DND-41 (cell line): ENCODE measurements at regions not wholly inside any gene's neighbourhood (a gene's known extent, or its start where the extent isn't known, plus 50 kb on each side); places are given as distances from the start of the nearest gene placed in this dataset.

ENCODE experiments used
- ATAC-seq: fragments of 200-7000 bp; cut with Tn5 transposase; 3 replicates; pipeline ENCODE4 v1.9.1; 2021; ENCODE audit warnings: low read depth; ENCODE audit not compliant: insufficient read depth
- DNase-seq: peaks from one replicate; pipeline ENCODE4 v3.0.0-alpha.2; 2020
- H2AFZ ChIP-seq: 2 replicates; pipeline ENCODE4 v1.6.0; 2012; ENCODE audit warnings: low read depth, low read length
- H3K27ac ChIP-seq: 2 replicates; pipeline ENCODE4 v1.5.1; 2012; ENCODE audit warnings: low read length, inconsistent platforms
- H3K27me3 ChIP-seq: fragments of 200-600 bp; sonication (generic); 2 replicates; pipeline ENCODE4 v1.6.0; 2012; ENCODE audit warnings: low read length, mild to moderate bottlenecking, inconsistent platforms; ENCODE audit not compliant: insufficient read depth, poor library complexity
- H3K36me3 ChIP-seq: 2 replicates; pipeline ENCODE4 v1.5.1; 2012; ENCODE audit warnings: low read length, inconsistent platforms; ENCODE audit not compliant: insufficient read depth
- H3K4me1 ChIP-seq: 2 replicates; pipeline ENCODE4 v1.5.1; 2012; ENCODE audit warnings: mild to moderate bottlenecking, low read length; ENCODE audit not compliant: insufficient read depth
- H3K4me2 ChIP-seq: 2 replicates; pipeline ENCODE4 v1.6.0; 2012; ENCODE audit warnings: mild to moderate bottlenecking, moderate library complexity, low read length, inconsistent platforms; ENCODE audit not compliant: insufficient read depth
- H3K4me3 ChIP-seq, 2 experiments: fragments of 200-600 bp in 1 of 2; shearing (Covaris generic) in 1 of 2; 2 replicates each; pipeline ENCODE4 v1.5.1; 2012 to 2016; ENCODE audit warnings: inconsistent platforms in 2 of 2, low read length in 2 of 2, mild to moderate bottlenecking in 2 of 2, low read depth in 1 of 2, moderate library complexity in 1 of 2
- H3K79me2 ChIP-seq: 2 replicates; pipeline ENCODE4 v1.6.0; 2012; ENCODE audit warnings: low read length, inconsistent platforms; ENCODE audit not compliant: insufficient read depth
- H3K9ac ChIP-seq: 2 replicates; pipeline ENCODE4 v1.6.0; 2012; ENCODE audit warnings: low read depth, mild to moderate bottlenecking, inconsistent platforms, low read length, moderate library complexity
- H3K9me3 ChIP-seq: 2 replicates; pipeline ENCODE4 v1.5.1; 2012; ENCODE audit warnings: low read length, moderate library complexity, mild to moderate bottlenecking, inconsistent platforms; ENCODE audit not compliant: insufficient read depth, severe bottlenecking
- H4K20me1 ChIP-seq: 2 replicates; pipeline ENCODE4 v1.6.0; 2012; ENCODE audit warnings: low read length; ENCODE audit not compliant: insufficient read depth
- CTCF ChIP-seq: IDR thresholded peaks from 2 replicates; pipeline ENCODE4 v1.5.1; 2012; ENCODE audit warnings: borderline replicate concordance, low read length, moderate library complexity, mild to moderate bottlenecking; ENCODE audit not compliant: poor library complexity, severe bottlenecking; ENCODE audit errors: extremely low read depth
- EZH2 ChIP-seq: IDR thresholded peaks from 3 replicates; pipeline ENCODE4 v1.6.1; 2012; ENCODE audit warnings: borderline replicate concordance, low read depth, mild to moderate bottlenecking, moderate library complexity, low read length, inconsistent platforms; ENCODE audit not compliant: severe bottlenecking

- Histone ChIP-seq H4K20me1 (no peaks in the 10 kb centered on the region), H3K9me3 (no peaks in the 10 kb centered on the region), H3K27me3 (peaks cover 20% of the 10 kb centered on the region), H3K27ac (no peak overlapping the region), H3K4me3 (no peak overlapping the region), H2AFZ (no peak overlapping the region), H3K36me3 (no peaks in the 10 kb centered on the region), H3K79me2 (no peaks in the 10 kb centered on the region), H3K4me1 (no peaks in the 10 kb centered on the region), H3K9ac (no peak overlapping the region), H3K4me2 (no peak overlapping the region)
- TF ChIP-seq EZH2 (no peak), CTCF (no peak)
- no peak for ATAC-seq
- no peak for DNase-seq
Measured at GRCh38 chr13:111413407-111414187, 93.2 kb downstream of the TEX29 start.

DNA sequence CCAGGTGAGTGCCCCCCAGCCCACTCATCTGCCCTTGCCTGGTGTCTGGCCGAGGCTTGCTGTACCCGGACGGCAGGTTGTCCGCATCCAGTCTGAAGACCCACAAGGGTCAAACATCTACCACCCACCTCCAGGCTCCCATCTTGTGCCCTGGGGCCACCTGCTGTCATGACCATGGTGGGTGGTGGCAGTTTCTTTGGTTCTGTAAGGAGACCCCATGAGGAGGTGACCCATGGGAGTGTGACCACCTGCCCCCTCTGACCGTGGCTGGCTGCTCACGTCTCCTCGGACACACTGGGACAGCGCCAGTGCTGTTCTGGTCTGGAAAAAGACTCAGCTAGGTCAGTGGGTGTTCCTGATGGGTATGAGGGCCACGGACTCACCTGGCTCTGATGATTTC is 93.9 kb downstream of the TEX29 start:
- H3K9me3 ChIP-seq: no peaks in the 10 kb centered on the region
- H3K9ac ChIP-seq: no peak overlapping the region
- no peak overlapping the region for H2AFZ ChIP-seq
- peaks cover 20% of the 10 kb centered on the region for H3K27me3 ChIP-seq
- TF ChIP-seq CTCF (no peak), EZH2 (no peak)
- H3K4me3 ChIP-seq: no peak overlapping the region
- H4K20me1 ChIP-seq: no peaks in the 10 kb centered on the region
- ATAC-seq (no peak), DNase-seq (no peak)
- no peaks in the 10 kb centered on the region for H3K36me3 ChIP-seq
- H3K4me1 ChIP-seq: no peaks in the 10 kb centered on the region
- no peaks in the 10 kb centered on the region for H3K79me2 ChIP-seq
- no peak overlapping the region for H3K27ac ChIP-seq
- no peak overlapping the region for H3K4me2 ChIP-seq

- H3K27ac ChIP-seq: no peak overlapping the region
- no peak overlapping the region for H3K4me2 ChIP-seq
- no peak overlapping the region for H3K9ac ChIP-seq
- H3K27me3 ChIP-seq: peaks cover 20% of the 10 kb centered on the region
- no peaks in the 10 kb centered on the region for H3K4me1 ChIP-seq
- H3K4me3 ChIP-seq: no peak overlapping the region
- H3K36me3 ChIP-seq: no peaks in the 10 kb centered on the region
- TF ChIP-seq EZH2 (no peak), CTCF (no peak)
- DNase-seq (no peak), ATAC-seq (no peak)
- no peaks in the 10 kb centered on the region for H3K9me3 ChIP-seq
- no peak overlapping the region for H2AFZ ChIP-seq
- H4K20me1 ChIP-seq: no peaks in the 10 kb centered on the region
- H3K79me2 ChIP-seq: no peaks in the 10 kb centered on the region
Measured at GRCh38 chr13:111415246-111415645, 94.8 kb downstream of the TEX29 start.

- Histone ChIP-seq H3K4me3 (no peak overlapping the region), H3K36me3 (no peaks in the 10 kb centered on the region), H4K20me1 (no peaks in the 10 kb centered on the region), H3K9me3 (no peaks in the 10 kb centered on the region), H2AFZ (no peak overlapping the region), H3K27ac (no peak overlapping the region), H3K4me2 (no peak overlapping the region), H3K27me3 (peaks cover 20% of the 10 kb centered on the region), H3K79me2 (no peaks in the 10 kb centered on the region), H3K4me1 (no peaks in the 10 kb centered on the region), H3K9ac (no peak overlapping the region)
- no peak for DNase-seq
- ATAC-seq: no peak
- TF ChIP-seq EZH2: no peak
- no peak for TF ChIP-seq CTCF
Measured at GRCh38 chr13:111415765-111416164, 95.3 kb downstream of the TEX29 start.
